ENCODE measurements at regions not wholly inside any gene's neighbourhood (a gene's known extent, or its start where the extent isn't known, plus 50 kb on each side); places are given as distances from the start of the nearest gene placed in this dataset.

- TF ChIP-seq ZNF274 (IDR thresholded peaks at IDR 0.05; ENCODE audit: low read depth, low read length): no peak
- H3K4me3 ChIP-seq (ENCODE audit: low read length): no peak overlapping the region
Measured at GRCh38 chr5:97580746-97581145, 397.7 kb upstream of the RIOK2 start.

GRCh38 chr5:97591781-97592180, 408.7 kb upstream of the RIOK2 start:
- no peak overlapping the region for H3K4me3 ChIP-seq (ENCODE audit: low read length)
- no peak for TF ChIP-seq ZNF274 (IDR thresholded peaks at IDR 0.05; ENCODE audit: low read depth, low read length)

DNA sequence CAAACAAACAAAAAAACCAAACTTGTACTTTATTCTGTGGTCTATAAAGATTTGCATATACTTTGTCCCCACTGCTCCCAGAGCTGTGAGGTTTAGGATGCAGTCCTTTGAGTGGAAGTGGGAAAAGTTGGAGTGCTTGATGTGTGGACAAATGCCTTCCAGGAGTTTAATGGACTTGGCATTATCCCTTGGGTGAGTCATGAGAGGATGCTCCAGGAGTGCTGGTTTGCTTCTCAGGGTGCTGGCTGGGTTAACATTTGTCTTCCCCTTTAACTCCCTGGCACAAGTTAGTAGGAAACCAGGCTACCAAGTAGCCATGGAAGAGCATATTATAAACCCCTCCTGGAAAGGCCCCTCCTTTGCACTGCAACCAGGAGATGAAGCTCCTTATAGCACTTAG, 417.4 kb upstream of the RIOK2 start:
- no peak for TF ChIP-seq ZNF274 (IDR thresholded peaks at IDR 0.05; ENCODE audit: low read depth, low read length)
- H3K4me3 ChIP-seq (ENCODE audit: low read length): no peak overlapping the region

- TF ChIP-seq ZNF274 (IDR thresholded peaks at IDR 0.05; ENCODE audit: low read depth, low read length): no peak
- no peak overlapping the region for H3K4me3 ChIP-seq (ENCODE audit: low read length)
Measured at GRCh38 chr5:97601651-97602050, 418.6 kb upstream of the RIOK2 start.

DNA sequence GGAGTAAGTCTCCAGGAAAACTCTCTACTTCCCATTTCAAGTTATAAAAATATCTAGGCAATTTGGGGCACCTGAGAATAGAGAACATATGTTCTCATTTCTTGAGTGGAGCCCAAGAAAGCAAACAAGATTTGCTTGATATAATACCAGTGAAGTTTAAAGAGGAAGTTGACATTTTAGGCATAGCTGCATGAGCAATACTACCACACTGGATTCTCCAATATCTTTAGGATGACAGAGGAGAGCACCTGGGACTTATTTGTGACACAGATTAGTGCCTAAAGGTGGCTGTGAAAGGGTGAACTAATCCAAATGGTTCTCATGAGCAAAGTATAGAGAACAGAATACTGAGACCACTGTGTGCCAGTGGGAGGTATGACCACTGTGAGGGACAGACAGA, 423.5 kb upstream of the RIOK2 start:
- no peak for TF ChIP-seq ZNF274 (IDR thresholded peaks at IDR 0.05; ENCODE audit: low read depth, low read length)
- no peak overlapping the region for H3K4me3 ChIP-seq (ENCODE audit: low read length)

GRCh38 chr5:97608501-97608900, 425.5 kb upstream of the RIOK2 start:
- no peak for TF ChIP-seq ZNF274 (IDR thresholded peaks at IDR 0.05; ENCODE audit: low read depth, low read length)
- no peak overlapping the region for H3K4me3 ChIP-seq (ENCODE audit: low read length)

DNA sequence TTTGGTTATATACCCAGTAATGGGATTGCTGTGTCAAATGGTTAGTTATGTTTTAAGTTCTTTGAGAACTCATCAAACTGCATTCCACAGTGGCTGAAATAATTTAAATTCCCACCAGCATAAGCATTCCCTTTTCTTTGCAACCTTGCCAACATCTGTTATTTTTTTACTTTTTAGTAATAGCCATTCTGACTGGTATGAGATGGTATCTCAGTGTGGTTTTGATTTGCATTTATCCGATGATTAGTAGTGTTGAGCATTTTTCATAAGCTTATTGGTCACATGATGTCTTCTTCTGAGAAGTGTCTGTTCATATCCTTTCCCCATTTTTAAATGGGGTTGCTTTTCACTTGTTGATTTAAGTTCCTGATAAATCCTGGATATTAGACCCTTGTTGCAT, 435.7 kb upstream of the RIOK2 start:
- H3K4me3 ChIP-seq (ENCODE audit: low read length): no peak overlapping the region
- no peak for TF ChIP-seq ZNF274 (IDR thresholded peaks at IDR 0.05; ENCODE audit: low read depth, low read length)

- no peak overlapping the region for H3K4me3 ChIP-seq (ENCODE audit: low read length)
- TF ChIP-seq ZNF274 (IDR thresholded peaks at IDR 0.05; ENCODE audit: low read depth, low read length): no peak
Measured at GRCh38 chr5:97623441-97623840, 440.4 kb upstream of the RIOK2 start.

DNA sequence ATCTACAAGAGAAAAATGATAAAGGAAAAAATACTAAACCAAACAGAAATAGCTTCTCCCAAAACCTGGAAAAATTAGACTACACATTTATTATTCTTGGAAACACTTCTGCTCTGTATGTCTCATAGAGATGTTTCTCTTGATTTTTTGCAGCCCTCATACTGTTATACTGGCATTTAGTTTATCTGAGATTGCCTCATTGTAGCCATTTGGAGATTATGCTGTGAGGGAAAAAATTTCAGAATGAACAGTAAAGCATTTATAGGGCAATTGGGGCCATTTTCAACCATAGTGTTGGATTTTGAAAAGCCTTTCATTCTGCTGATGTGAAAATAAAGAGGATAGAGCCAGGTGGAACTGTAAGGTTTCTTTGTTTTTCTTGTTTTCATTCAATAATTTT, 441.8 kb upstream of the RIOK2 start:
- TF ChIP-seq ZNF274 (IDR thresholded peaks at IDR 0.05; ENCODE audit: low read depth, low read length): no peak
- H3K4me3 ChIP-seq (ENCODE audit: low read length): no peak overlapping the region

DNA sequence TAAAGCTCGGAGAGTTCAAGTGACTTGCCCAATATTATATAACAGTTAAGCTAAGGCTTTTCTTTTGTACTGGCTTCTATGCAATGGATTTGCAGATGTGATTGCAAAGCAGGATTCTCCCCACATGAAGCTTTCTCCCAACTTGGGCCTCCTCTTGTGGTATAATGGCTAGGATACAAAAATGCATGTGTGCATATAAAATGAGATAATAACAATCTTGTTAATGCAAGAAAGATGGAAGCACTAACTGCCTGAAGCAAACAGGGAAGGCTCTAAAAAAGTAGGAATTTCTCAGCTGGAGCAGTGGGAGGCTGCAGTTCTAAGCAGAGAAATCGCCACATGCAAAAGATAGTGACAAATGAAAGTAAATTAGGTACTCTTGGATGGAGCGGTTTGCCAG, 444.2 kb upstream of the RIOK2 start:
- TF ChIP-seq ZNF274 (IDR thresholded peaks at IDR 0.05; ENCODE audit: low read depth, low read length): no peak
- no peak overlapping the region for H3K4me3 ChIP-seq (ENCODE audit: low read length)

DNA sequence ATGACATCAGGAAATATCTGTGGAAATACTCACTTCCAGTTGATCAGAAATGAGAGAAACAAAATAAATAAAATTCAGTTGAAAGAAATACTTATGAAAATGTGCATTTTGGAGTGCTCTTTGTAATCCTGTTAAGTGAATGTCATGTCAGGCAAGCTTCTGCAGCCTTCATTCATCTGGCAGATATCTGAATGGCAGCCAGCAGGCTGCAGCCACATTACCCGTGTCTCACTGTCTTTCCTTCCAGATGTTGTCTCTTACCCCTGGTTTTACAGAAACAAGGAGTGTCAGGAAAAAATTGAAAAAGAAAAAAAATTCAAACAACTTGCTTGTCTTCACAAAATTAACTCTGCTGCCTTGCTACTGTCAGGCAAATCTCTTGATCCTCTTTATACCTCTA, 445.0 kb upstream of the RIOK2 start:
- no peak overlapping the region for H3K4me3 ChIP-seq (ENCODE audit: low read length)
- no peak for TF ChIP-seq ZNF274 (IDR thresholded peaks at IDR 0.05; ENCODE audit: low read depth, low read length)

GRCh38 chr5:97628807-97629206, 445.8 kb upstream of the RIOK2 start:
- no peak for TF ChIP-seq ZNF274 (IDR thresholded peaks at IDR 0.05; ENCODE audit: low read depth, low read length)
- H3K4me3 ChIP-seq (ENCODE audit: low read length): no peak overlapping the region

DNA sequence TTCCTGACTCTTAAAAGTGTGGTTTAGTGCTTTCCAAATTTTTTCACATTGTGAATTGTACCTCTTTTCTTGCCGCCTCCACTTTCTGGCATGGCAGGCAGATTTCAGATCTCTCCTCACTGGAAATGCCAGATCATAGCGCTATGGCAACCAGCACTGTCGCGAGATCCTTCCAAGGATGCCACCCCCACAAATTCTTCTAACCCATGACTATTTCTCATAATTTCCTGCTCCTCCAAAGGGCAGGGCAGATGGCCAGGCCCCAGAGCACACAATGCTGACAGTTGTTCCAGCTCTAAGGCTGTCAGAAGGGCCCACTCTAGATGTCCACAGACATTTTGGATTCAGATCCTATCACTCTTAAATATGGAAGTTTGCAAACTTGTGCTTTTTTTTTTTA, 446.2 kb upstream of the RIOK2 start:
- no peak overlapping the region for H3K4me3 ChIP-seq (ENCODE audit: low read length)
- no peak for TF ChIP-seq ZNF274 (IDR thresholded peaks at IDR 0.05; ENCODE audit: low read depth, low read length)

GRCh38 chr5:97635553-97635952, 452.5 kb upstream of the RIOK2 start:
- TF ChIP-seq ZNF274 (IDR thresholded peaks at IDR 0.05; ENCODE audit: low read depth, low read length): no peak
- no peak overlapping the region for H3K4me3 ChIP-seq (ENCODE audit: low read length)

DNA sequence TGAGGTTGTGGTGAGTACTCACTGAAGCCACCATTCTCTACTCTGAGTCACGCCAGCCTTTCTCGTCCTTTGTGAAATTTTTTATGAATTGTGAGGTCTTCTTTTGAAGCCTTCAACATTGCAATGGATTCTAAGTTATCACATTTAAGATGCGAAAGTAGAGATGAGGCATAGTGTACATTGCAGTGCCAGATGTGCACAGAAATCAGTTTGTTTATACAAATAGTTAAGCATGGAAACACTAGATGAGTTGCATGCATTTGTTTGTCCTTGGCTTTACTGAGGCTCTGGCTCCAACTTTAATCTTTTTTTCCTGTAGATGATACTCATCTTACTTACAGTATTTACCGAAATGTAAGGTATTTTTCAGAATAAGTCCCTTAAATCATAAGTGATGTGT, 453.7 kb upstream of the RIOK2 start:
- no peak overlapping the region for H3K4me3 ChIP-seq (ENCODE audit: low read length)
- no peak for TF ChIP-seq ZNF274 (IDR thresholded peaks at IDR 0.05; ENCODE audit: low read depth, low read length)

DNA sequence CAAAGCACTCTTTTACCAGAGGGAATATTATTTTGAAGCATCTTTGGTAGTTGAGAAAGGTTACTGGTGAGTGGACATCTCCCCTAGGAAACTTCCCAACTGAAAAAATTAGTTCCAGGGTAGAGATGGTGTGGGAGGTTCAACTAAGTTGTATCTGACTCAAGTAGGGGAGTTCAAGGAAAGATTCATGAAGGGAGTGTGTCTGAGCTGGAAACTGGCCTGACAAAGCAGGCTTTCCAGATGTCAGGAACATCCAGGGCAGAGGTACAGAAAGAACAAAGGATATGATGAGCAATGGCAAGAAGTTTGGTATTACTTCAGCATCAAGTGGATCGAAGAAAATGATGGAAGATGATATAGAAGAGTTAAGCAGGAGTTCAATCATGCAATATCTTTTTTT, 458.0 kb upstream of the RIOK2 start:
- H3K4me3 ChIP-seq (ENCODE audit: low read length): no peak overlapping the region
- no peak for TF ChIP-seq ZNF274 (IDR thresholded peaks at IDR 0.05; ENCODE audit: low read depth, low read length)

GRCh38 chr5:97644206-97644605, 461.2 kb upstream of the RIOK2 start:
- TF ChIP-seq ZNF274 (IDR thresholded peaks at IDR 0.05; ENCODE audit: low read depth, low read length): no peak

More at GRCh38 chr5:97644206-97644605, 461.2 kb upstream of the RIOK2 start:
- H3K4me3 ChIP-seq (ENCODE audit: low read length): no peak overlapping the region
